ENCODE measurements at regions not wholly inside any gene's neighbourhood (a gene's known extent, or its start where the extent isn't known, plus 50 kb on each side); places are given as distances from the start of the nearest gene placed in this dataset.

DNA sequence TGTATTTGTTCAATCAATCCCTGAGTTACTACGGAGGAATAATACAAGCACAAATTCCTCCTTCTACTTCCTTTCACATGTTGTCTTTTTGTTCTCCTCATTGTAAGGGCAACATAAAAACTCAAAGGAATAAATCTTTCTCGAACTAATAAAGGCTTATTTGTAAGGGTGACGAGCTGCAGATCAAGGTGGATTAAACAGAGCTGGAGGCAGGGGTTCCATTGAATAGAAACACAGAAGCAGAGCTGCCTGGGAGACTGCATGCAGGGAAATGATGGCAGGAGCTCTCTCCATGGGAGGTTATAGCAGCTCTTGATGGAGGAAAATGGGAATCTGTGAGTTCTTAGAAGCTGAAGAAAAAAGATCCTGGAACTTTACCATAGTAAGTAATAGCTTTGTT lies 160.2 kb downstream of the CYYR1 start:
- TF ChIP-seq, protein P1, sequence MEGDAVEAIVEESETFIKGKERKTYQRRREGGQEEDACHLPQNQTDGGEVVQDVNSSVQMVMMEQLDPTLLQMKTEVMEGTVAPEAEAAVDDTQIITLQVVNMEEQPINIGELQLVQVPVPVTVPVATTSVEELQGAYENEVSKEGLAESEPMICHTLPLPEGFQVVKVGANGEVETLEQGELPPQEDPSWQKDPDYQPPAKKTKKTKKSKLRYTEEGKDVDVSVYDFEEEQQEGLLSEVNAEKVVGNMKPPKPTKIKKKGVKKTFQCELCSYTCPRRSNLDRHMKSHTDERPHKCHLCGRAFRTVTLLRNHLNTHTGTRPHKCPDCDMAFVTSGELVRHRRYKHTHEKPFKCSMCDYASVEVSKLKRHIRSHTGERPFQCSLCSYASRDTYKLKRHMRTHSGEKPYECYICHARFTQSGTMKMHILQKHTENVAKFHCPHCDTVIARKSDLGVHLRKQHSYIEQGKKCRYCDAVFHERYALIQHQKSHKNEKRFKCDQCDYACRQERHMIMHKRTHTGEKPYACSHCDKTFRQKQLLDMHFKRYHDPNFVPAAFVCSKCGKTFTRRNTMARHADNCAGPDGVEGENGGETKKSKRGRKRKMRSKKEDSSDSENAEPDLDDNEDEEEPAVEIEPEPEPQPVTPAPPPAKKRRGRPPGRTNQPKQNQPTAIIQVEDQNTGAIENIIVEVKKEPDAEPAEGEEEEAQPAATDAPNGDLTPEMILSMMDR (IDR thresholded peaks at IDR 0.05): no peak
- TF ChIP-seq, protein P2, sequence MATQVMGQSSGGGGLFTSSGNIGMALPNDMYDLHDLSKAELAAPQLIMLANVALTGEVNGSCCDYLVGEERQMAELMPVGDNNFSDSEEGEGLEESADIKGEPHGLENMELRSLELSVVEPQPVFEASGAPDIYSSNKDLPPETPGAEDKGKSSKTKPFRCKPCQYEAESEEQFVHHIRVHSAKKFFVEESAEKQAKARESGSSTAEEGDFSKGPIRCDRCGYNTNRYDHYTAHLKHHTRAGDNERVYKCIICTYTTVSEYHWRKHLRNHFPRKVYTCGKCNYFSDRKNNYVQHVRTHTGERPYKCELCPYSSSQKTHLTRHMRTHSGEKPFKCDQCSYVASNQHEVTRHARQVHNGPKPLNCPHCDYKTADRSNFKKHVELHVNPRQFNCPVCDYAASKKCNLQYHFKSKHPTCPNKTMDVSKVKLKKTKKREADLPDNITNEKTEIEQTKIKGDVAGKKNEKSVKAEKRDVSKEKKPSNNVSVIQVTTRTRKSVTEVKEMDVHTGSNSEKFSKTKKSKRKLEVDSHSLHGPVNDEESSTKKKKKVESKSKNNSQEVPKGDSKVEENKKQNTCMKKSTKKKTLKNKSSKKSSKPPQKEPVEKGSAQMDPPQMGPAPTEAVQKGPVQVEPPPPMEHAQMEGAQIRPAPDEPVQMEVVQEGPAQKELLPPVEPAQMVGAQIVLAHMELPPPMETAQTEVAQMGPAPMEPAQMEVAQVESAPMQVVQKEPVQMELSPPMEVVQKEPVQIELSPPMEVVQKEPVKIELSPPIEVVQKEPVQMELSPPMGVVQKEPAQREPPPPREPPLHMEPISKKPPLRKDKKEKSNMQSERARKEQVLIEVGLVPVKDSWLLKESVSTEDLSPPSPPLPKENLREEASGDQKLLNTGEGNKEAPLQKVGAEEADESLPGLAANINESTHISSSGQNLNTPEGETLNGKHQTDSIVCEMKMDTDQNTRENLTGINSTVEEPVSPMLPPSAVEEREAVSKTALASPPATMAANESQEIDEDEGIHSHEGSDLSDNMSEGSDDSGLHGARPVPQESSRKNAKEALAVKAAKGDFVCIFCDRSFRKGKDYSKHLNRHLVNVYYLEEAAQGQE (IDR thresholded peaks at IDR 0.05; ENCODE audit: insufficient read depth in 1 of 2, low read depth in 2 of 2, low read length in 1 of 2): no peak
- TF ChIP-seq POLR2AphosphoS5 (IDR thresholded peaks at IDR 0.05; ENCODE audit: low read depth, low read length) (no peak), SIN3A (IDR thresholded peaks at IDR 0.05; ENCODE audit: borderline replicate concordance, insufficient read depth, low read depth, low read length) (no peak), TCF7L2 (IDR thresholded peaks at IDR 0.05; ENCODE audit: low read depth, low read length) (no peak)

All from Panc1 (cell line).